Naive thymus-derived CD4-positive, alpha-beta T cell (primary cell): ENCODE measurements at regions not wholly inside any gene's neighbourhood (a gene's known extent, or its start where the extent isn't known, plus 50 kb on each side); places are given as distances from the start of the nearest gene placed in this dataset.
"Not testable (repeated sequence)": the region's sequence is repeated elsewhere in the genome, so short reads cannot be mapped to it uniquely, and the experiment has no call there.

Experiments used
- ATAC-seq: fragments of 150-1000 bp; cut with Tn5 transposase; 2 replicates; pipeline ENCODE4 v1.10.0; 2021; ENCODE audit warnings: mild to moderate bottlenecking, moderate library complexity
- CTCF ChIA-PET: fragments of 350-600 bp; sonication (Branson Sonifier 250); formaldehyde crosslinking; loops from one replicate; lab custom pipeline; 2021; ENCODE audit warnings: antibody characterized with exemption; lab: Charles Lee
- POLR2A ChIA-PET: fragments of 350-600 bp; sonication (Branson Sonifier 250); formaldehyde crosslinking; loops from one replicate; lab custom pipeline; 2021; ENCODE audit warnings: antibody characterized with exemption, inconsistent platforms; lab: Charles Lee
- DNase-seq, 9 donors: peaks; one replicate each; pipeline versions ENCODE4 v3.0.0 to v3.0.0-alpha.2; 2020 to 2022; ENCODE audit warnings: mixed read lengths in 1 of 9
- H3K27ac ChIP-seq: one replicate; pipeline ENCODE4 v1.7.0; 2013; ENCODE audit warnings: mild to moderate bottlenecking, low read depth, low read length, moderate library complexity
- H3K27me3 ChIP-seq, 2 donors: one replicate each; pipeline ENCODE4 v1.7.0; 2013; ENCODE audit warnings: low read length in 2 of 2, mild to moderate bottlenecking in 2 of 2, moderate library complexity in 2 of 2; ENCODE audit not compliant: control insufficient read depth in 2 of 2, insufficient read depth in 2 of 2
- H3K36me3 ChIP-seq, 3 experiments: 1 replicate in 2 of 3; 2 replicates in 1 of 3; pipeline ENCODE4 v1.7.0; 2013; ENCODE audit warnings: low read length in 3 of 3, mild to moderate bottlenecking in 3 of 3, moderate library complexity in 1 of 3; ENCODE audit not compliant: insufficient read depth in 3 of 3, control insufficient read depth in 2 of 3
- H3K4me1 ChIP-seq, 2 donors: one replicate each; pipeline ENCODE4 v1.7.0; 2013; ENCODE audit warnings: low read length in 2 of 2, mild to moderate bottlenecking in 2 of 2, moderate library complexity in 1 of 2; ENCODE audit not compliant: control insufficient read depth in 2 of 2, insufficient read depth in 2 of 2
- H3K4me3 ChIP-seq: 2 replicates; pipeline ENCODE4 v1.7.0; 2013; ENCODE audit warnings: mild to moderate bottlenecking, low read length
- H3K9me3 ChIP-seq, 3 experiments: 1 replicate in 2 of 3; 2 replicates in 1 of 3; pipeline ENCODE4 v1.7.0; 2013; ENCODE audit warnings: low read length in 3 of 3; ENCODE audit not compliant: control insufficient read depth in 2 of 3
- H3K27ac Mint-ChIP-seq, 9 donors: one replicate each; pipeline ENCODE4 v1.8.0; 2020 to 2022; ENCODE audit warnings: mixed read lengths in 9 of 9, mild to moderate bottlenecking in 8 of 9, moderate library complexity in 5 of 9, inconsistent platforms in 2 of 9
- H3K27me3 Mint-ChIP-seq, 5 donors: one replicate each; pipeline ENCODE4 v1.8.0; 2021 to 2022; ENCODE audit warnings: mixed read lengths in 5 of 5, mild to moderate bottlenecking in 1 of 5
- H3K36me3 Mint-ChIP-seq, 5 donors: one replicate each; pipeline ENCODE4 v1.8.0; 2020 to 2022; ENCODE audit warnings: mixed read lengths in 5 of 5, mild to moderate bottlenecking in 3 of 5, inconsistent platforms in 1 of 5
- H3K4me1 Mint-ChIP-seq, 7 donors: one replicate each; pipeline ENCODE4 v1.8.0; 2020 to 2022; ENCODE audit warnings: mixed read lengths in 7 of 7, mild to moderate bottlenecking in 3 of 7, inconsistent platforms in 1 of 7
- H3K4me3 Mint-ChIP-seq, 10 donors: one replicate each; pipeline ENCODE4 v1.8.0; 2020 to 2022; ENCODE audit warnings: mild to moderate bottlenecking in 10 of 10, mixed read lengths in 10 of 10, moderate library complexity in 6 of 10, inconsistent platforms in 2 of 10
- H3K9me3 Mint-ChIP-seq, 11 donors: one replicate each; pipeline ENCODE4 v1.8.0; 2020 to 2022; ENCODE audit warnings: mixed read lengths in 11 of 11, mild to moderate bottlenecking in 4 of 11, inconsistent platforms in 1 of 11, moderate library complexity in 1 of 11
- intact Hi-C, 2 donors: fragments of 100-400 bp; cut with micrococcal nuclease; formaldehyde crosslinking; loops; one replicate each; pipeline ENCODE4 v1.15.1; 2023

DNA sequence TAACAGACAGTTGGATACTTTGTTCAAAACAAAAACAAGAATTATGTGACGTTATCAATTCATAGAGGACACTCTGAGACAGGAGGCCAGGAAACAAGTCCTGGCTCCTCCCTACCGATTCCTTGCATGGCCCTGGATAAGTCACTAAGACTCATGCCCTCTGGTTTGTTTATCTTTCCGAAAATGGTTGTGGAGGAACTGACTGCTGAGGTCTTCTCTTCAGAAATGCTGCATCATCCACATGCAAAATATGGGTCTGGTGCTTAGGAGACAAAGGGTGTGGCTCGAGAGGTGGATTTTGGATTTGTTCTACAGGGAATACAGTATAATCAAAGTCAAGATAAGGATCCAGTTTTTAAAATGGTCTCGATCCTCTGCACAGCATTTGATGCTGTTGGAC lies 130.9 kb downstream of the RELL1 start:
- H3K27me3 ChIP-seq = no peaks in the 10 kb centered on the region
- peaks cover 0 to 5% (median 0%) of the 10 kb centered on the region in 5 donors for H3K27me3 Mint-ChIP-seq
- H3K27ac ChIP-seq = no peak overlapping the region
- H3K9me3 Mint-ChIP-seq = peaks cover 4 to 33% (median 11%) of the 10 kb centered on the region in 11 donors
- H3K9me3 ChIP-seq = peaks cover 0 to 4% (median 0%) of the 10 kb centered on the region in 3 experiments
- peaks cover 0 to 8% (median 6%) of the 10 kb centered on the region in 5 donors for H3K36me3 Mint-ChIP-seq
- DNase-seq = no peak
- no peak overlapping the region for H3K4me3 Mint-ChIP-seq
- no peak for ATAC-seq
- H3K27ac Mint-ChIP-seq = no peak overlapping the region
- ChIA-PET CTCF (no interaction called here), POLR2A (no interaction called here)
- H3K4me1 Mint-ChIP-seq = no peaks in the 10 kb centered on the region
- H3K4me3 ChIP-seq = no peak overlapping the region
- H3K4me1 ChIP-seq = no peaks in the 10 kb centered on the region
- intact Hi-C loops = no loop called here
- H3K36me3 ChIP-seq = no peaks in the 10 kb centered on the region

DNA sequence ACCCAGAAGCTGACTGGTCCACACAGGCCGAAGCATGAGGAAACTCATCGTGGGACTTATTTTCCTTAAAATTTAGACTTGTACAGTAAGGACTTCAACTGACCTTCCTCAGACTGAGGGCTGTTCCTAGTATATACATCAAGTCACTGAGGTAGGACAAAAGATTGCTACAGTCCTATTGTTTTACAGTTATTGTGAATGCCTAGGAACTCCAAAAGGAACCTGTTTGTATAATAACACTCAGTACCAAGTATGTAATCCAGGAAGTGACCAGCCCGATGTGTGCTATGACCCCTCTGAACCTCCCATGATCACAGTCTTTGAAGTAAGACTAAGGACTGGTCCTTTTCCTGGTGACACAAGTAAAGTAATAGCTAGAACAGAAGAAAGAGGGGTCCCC lies 136.3 kb downstream of the RELL1 start:
- H3K4me3 Mint-ChIP-seq, ATAC-seq, H3K9me3 ChIP-seq, H3K4me1 ChIP-seq, H3K4me1 Mint-ChIP-seq, H3K4me3 ChIP-seq, CTCF ChIA-PET, H3K27ac ChIP-seq, H3K27ac Mint-ChIP-seq, H3K27me3 ChIP-seq, H3K36me3 ChIP-seq, POLR2A ChIA-PET, DNase-seq, intact Hi-C loops: not testable (repeated sequence)
- Mint-ChIP-seq H3K27me3 (peaks cover 0 to 11% (median 5%) of the 10 kb centered on the region in 5 donors), H3K9me3 (peaks cover 5 to 52% (median 18%) of the 10 kb centered on the region in 11 donors), H3K36me3 (peaks cover 1 to 12% (median 5%) of the 10 kb centered on the region in 5 donors)

DNA sequence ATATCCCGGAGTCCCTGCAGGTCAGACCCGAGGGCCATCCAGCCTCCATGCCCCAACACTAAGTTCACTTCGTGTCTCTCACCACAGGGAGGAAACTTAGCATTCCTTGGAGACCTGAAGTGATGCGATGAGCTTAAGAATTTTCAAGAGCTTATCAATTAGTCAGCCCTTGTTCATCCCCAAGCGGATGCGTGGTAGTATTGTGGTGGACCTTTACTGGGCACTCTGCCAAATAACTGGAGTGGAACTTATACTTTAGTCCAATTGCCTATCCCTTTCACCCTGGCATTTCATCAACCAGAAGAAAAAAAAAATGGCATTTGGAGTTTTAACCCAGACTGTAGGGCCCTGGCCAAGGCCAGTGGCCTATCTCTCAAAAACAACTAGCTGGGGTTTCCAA lies 137.1 kb downstream of the RELL1 start:
- Mint-ChIP-seq H3K9me3 (peaks cover 5 to 48% (median 18%) of the 10 kb centered on the region in 11 donors), H3K4me1 (peaks cover 0 to 1% (median 0%) of the 10 kb centered on the region in 7 donors), H3K27me3 (peaks cover 0 to 11% (median 5%) of the 10 kb centered on the region in 5 donors), H3K4me3 (no peak overlapping the region), H3K27ac (no peak overlapping the region), H3K36me3 (peaks cover 1 to 12% (median 5%) of the 10 kb centered on the region in 5 donors)
- H3K4me3 ChIP-seq = no peak overlapping the region
- intact Hi-C loops = no loop called here
- no peak overlapping the region for H3K27ac ChIP-seq
- POLR2A ChIA-PET = no interaction called here
- CTCF ChIA-PET = no interaction called here
- ATAC-seq (no peak), DNase-seq (no peak)
- H3K36me3 ChIP-seq = no peaks in the 10 kb centered on the region
- H3K4me1 ChIP-seq = no peaks in the 10 kb centered on the region
- no peaks in the 10 kb centered on the region for H3K27me3 ChIP-seq
- H3K9me3 ChIP-seq = peaks cover 0 to 4% (median 0%) of the 10 kb centered on the region in 3 experiments

DNA sequence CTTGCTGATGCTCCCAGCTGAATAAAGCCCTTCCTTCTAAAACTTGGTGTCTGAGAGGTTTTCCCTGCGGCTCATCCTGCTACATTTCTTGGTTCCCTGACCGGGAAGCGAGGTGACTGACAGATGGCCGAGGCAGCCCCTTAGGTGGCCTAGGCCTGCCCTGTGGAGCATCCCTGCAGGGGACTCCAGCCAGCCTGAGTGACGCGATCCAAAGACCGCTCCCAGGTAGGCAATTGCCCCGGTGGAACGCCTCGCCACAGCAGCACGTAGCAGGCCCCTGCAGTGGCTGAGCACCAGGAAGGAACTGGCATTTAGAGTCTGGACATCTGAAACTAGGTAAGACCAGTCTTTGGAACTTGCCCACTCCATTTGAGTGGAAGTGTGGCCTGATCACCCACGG lies 139.6 kb downstream of the RELL1 start:
- no peaks in the 10 kb centered on the region for H3K4me1 ChIP-seq
- Mint-ChIP-seq H3K4me1 (peaks cover 0 to 1% (median 0%) of the 10 kb centered on the region in 7 donors), H3K36me3 (peaks cover 1 to 12% (median 4%) of the 10 kb centered on the region in 5 donors), H3K9me3 (peaks cover 2 to 28% (median 14%) of the 10 kb centered on the region in 11 donors), H3K4me3 (no peak overlapping the region), H3K27ac (no peak overlapping the region), H3K27me3 (peaks cover 2 to 14% (median 5%) of the 10 kb centered on the region in 5 donors)
- DNase-seq = no peak
- ChIA-PET CTCF (no interaction called here), POLR2A (no interaction called here)
- H3K9me3 ChIP-seq = no peaks in the 10 kb centered on the region
- no peaks in the 10 kb centered on the region for H3K36me3 ChIP-seq
- no peak overlapping the region for H3K4me3 ChIP-seq
- no peaks in the 10 kb centered on the region for H3K27me3 ChIP-seq
- intact Hi-C loops = no loop called here
- H3K27ac ChIP-seq = no peak overlapping the region
- no peak for ATAC-seq

DNA sequence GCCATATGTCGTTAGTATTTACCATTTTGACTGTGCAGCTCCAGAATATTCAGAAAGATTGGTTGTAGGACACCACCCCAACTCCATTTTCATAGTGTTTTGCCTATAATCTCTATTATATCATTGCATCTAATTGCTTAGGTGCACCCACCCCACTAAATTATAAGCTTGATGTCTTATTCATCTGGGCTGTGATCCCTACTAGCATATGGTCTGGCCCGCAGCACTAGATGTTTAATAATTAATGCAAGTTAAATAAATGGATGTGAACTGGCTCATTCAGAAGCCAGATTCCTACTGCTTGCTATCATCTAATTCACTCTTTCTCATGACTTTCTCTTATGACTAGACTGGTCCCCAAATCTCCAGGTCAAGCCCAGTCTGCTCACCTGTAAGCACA lies 143.5 kb downstream of the RELL1 start:
- no peak for ATAC-seq
- intact Hi-C loops = no loop called here
- CTCF ChIA-PET = no interaction called here

DNA sequence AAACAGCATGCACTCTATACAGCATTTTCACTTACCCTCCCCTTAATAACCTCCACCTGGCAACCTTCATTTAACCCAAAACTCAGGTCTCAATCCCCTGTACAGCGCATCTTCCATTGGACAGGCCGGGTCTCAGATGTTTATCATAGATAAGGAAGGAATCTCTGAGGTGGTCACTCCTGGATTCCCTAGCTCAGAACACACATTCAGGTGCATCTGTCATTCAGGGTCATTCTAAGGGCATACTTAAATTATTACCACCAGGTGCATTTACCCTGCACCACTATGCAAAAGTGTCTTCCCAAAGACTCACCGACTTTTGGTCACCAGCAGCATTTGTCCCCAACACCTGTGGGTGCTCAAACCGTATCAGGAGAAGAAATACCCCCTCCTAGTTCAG lies 144.2 kb downstream of the RELL1 start:
- H3K9me3 ChIP-seq = no peaks in the 10 kb centered on the region
- H3K27ac Mint-ChIP-seq = no peak overlapping the region
- CTCF ChIA-PET = no interaction called here

More for the DNA sequence above, 143.5 kb downstream of the RELL1 start:
- no peak overlapping the region for H3K27ac ChIP-seq
- Mint-ChIP-seq H3K9me3 (peaks cover 2 to 23% (median 12%) of the 10 kb centered on the region in 11 donors), H3K27me3 (peaks cover 2 to 14% (median 5%) of the 10 kb centered on the region in 5 donors), H3K36me3 (peaks cover 1 to 12% (median 4%) of the 10 kb centered on the region in 5 donors), H3K27ac (no peak overlapping the region), H3K4me1 (peaks cover 0 to 1% (median 0%) of the 10 kb centered on the region in 7 donors), H3K4me3 (no peak overlapping the region)
- no peak overlapping the region for H3K4me3 ChIP-seq
- POLR2A ChIA-PET = no interaction called here
- no peaks in the 10 kb centered on the region for H3K9me3 ChIP-seq
- no peaks in the 10 kb centered on the region for H3K4me1 ChIP-seq
- no peak for DNase-seq
- no peaks in the 10 kb centered on the region for H3K36me3 ChIP-seq
- H3K27me3 ChIP-seq = no peaks in the 10 kb centered on the region

DNA sequence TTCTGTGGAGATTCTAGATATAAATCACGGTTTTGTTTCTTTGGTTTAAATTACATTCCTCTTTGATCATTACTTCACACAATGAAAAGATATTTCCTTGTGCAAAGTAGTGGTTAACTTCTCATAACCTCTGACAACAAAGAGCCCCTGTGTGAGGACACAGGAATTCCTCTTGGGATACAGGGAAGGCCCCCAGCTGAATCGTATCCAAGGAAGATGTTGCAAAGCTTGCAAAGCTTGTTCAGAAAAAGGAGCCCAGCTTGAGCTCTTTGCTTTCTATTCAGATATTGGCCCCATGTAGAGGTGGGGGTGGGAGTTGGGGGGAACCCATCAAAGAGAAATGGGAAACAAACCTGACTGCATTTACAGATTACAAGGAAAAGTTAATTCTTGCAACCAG lies 145.7 kb downstream of the RELL1 start:
- H3K4me3 Mint-ChIP-seq = no peak overlapping the region
- no peaks in the 10 kb centered on the region for H3K4me1 ChIP-seq
- ATAC-seq = no peak
- H3K9me3 ChIP-seq = no peaks in the 10 kb centered on the region
- no peak overlapping the region for H3K27ac Mint-ChIP-seq
- no peak overlapping the region for H3K4me3 ChIP-seq
- H3K4me1 Mint-ChIP-seq = peaks cover 0 to 5% (median 0%) of the 10 kb centered on the region in 7 donors
- H3K27ac ChIP-seq = no peak overlapping the region
- CTCF ChIA-PET = interaction anchor here (0.7 kb wide), 1 partner anchor 142 kb away, joined by 3 read pairs; no protein-coding TSS in a partner anchor
- peaks cover under 1 to 5% (median 2%) of the 10 kb centered on the region in 11 donors for H3K9me3 Mint-ChIP-seq
- intact Hi-C loops = no loop called here
- peaks cover 0 to 12% (median 2%) of the 10 kb centered on the region in 5 donors for H3K27me3 Mint-ChIP-seq
- no peaks in the 10 kb centered on the region for H3K36me3 ChIP-seq
- no peak for DNase-seq
- POLR2A ChIA-PET = no interaction called here
- H3K27me3 ChIP-seq = no peaks in the 10 kb centered on the region
- H3K36me3 Mint-ChIP-seq = peaks cover 0 to 2% (median 0%) of the 10 kb centered on the region in 5 donors

More for the DNA sequence above, 144.2 kb downstream of the RELL1 start:
- Histone ChIP-seq H3K4me1 (no peaks in the 10 kb centered on the region), H3K27me3 (no peaks in the 10 kb centered on the region), H3K36me3 (no peaks in the 10 kb centered on the region), H3K4me3 (no peak overlapping the region), H3K27ac (no peak overlapping the region)
- H3K27me3 Mint-ChIP-seq = peaks cover under 1 to 14% (median 5%) of the 10 kb centered on the region in 5 donors
- intact Hi-C loops = no loop called here
- H3K4me3 Mint-ChIP-seq = no peak overlapping the region
- no peak for DNase-seq
- H3K36me3 Mint-ChIP-seq = peaks cover 0 to 8% (median under 1%) of the 10 kb centered on the region in 5 donors
- ATAC-seq = no peak
- peaks cover 2 to 17% (median 7%) of the 10 kb centered on the region in 11 donors for H3K9me3 Mint-ChIP-seq
- H3K4me1 Mint-ChIP-seq = peaks cover 0 to 5% (median 0%) of the 10 kb centered on the region in 7 donors
- POLR2A ChIA-PET = no interaction called here
